Mesenteric fat pad (tissue), 1 donor: ENCODE measurements at regions not wholly inside any gene's neighbourhood (a gene's known extent, or its start where the extent isn't known, plus 50 kb on each side); places are given as distances from the start of the nearest gene placed in this dataset.
"Not testable (repeated sequence)": the region's sequence is repeated elsewhere in the genome, so short reads cannot be mapped to it uniquely, and the experiment has no call there.

Experiments used
- DNase-seq: peaks from one replicate; pipeline ENCODE4 v3.0.0-alpha.2; 2020; ENCODE audit warnings: low spot score
- donor health status: DM: yes; HTN: yes; CAD: no.

GRCh38 chr16:80915079-80915450 is 91.6 kb downstream of the CMC2 start:
- no peak for DNase-seq

GRCh38 chr16:80914379-80915078 is 92.2 kb downstream of the CMC2 start:
- DNase-seq: no peak

- no peak for DNase-seq
Measured at GRCh38 chr16:80913397-80913796, 93.3 kb downstream of the CMC2 start.

- DNase-seq: peak; percentile 24
Measured at GRCh38 chr16:80912651-80913050, 94.0 kb downstream of the CMC2 start.

GRCh38 chr16:80910434-80910833 is 96.3 kb downstream of the CMC2 start:
- no peak for DNase-seq

GRCh38 chr16:80909720-80910119 is 97.0 kb downstream of the CMC2 start:
- DNase-seq: no peak

GRCh38 chr16:80906169-80906568 is 100.5 kb downstream of the CMC2 start:
- not testable (repeated sequence) for DNase-seq

GRCh38 chr16:80903616-80904015 is 99.2 kb upstream of the CDYL2 start:
- no peak for DNase-seq

- DNase-seq: no peak
Measured at GRCh38 chr16:80902306-80903110, 98.1 kb upstream of the CDYL2 start.

GRCh38 chr16:80900593-80900954 is 96.2 kb upstream of the CDYL2 start:
- no peak for DNase-seq

GRCh38 chr16:80899809-80900592 is 95.6 kb upstream of the CDYL2 start:
- DNase-seq: no peak

GRCh38 chr16:80896776-80897175 is 92.4 kb upstream of the CDYL2 start:
- no peak for DNase-seq

GRCh38 chr16:80894091-80894490 is 89.7 kb upstream of the CDYL2 start:
- no peak for DNase-seq

GRCh38 chr16:80893686-80894085 is 89.3 kb upstream of the CDYL2 start:
- DNase-seq: no peak

- not testable (repeated sequence) for DNase-seq
Measured at GRCh38 chr16:80892395-80892794, 88.0 kb upstream of the CDYL2 start.

- no peak for DNase-seq
Measured at GRCh38 chr16:80889779-80890359, 85.5 kb upstream of the CDYL2 start.

- no peak for DNase-seq
Measured at GRCh38 chr16:80887062-80887461, 82.7 kb upstream of the CDYL2 start.

GRCh38 chr16:80883816-80884215 is 79.4 kb upstream of the CDYL2 start:
- DNase-seq: no peak

- no peak for DNase-seq
Measured at GRCh38 chr16:80883159-80883642, 78.8 kb upstream of the CDYL2 start.

GRCh38 chr16:80875616-80876015 is 71.2 kb upstream of the CDYL2 start:
- no peak for DNase-seq

GRCh38 chr16:80874925-80875324 is 70.5 kb upstream of the CDYL2 start:
- DNase-seq: no peak
